ENCODE measurements at regions not wholly inside any gene's neighbourhood (a gene's known extent, or its start where the extent isn't known, plus 50 kb on each side); places are given as distances from the start of the nearest gene placed in this dataset.

DNA sequence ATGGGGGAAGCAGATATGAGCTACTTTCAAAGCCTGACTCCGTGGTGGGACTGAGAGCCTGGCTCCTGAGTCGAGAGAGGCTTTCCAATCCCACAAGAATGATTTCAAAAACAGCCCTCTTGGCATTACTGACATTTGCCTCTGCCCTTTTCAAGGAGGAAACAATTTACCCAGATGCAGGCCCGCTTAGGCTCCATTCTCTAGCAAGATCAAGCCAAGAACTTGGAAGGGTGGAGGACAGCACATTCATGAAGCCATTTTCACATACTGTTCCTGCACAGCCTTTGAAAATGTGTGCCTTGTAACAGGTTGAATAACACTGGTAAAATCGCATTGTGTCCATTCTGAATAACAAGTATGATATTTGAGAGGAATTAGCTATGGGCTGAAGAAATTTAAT is 58.2 kb upstream of the EED start:
- TF ChIP-seq, protein P1, sequence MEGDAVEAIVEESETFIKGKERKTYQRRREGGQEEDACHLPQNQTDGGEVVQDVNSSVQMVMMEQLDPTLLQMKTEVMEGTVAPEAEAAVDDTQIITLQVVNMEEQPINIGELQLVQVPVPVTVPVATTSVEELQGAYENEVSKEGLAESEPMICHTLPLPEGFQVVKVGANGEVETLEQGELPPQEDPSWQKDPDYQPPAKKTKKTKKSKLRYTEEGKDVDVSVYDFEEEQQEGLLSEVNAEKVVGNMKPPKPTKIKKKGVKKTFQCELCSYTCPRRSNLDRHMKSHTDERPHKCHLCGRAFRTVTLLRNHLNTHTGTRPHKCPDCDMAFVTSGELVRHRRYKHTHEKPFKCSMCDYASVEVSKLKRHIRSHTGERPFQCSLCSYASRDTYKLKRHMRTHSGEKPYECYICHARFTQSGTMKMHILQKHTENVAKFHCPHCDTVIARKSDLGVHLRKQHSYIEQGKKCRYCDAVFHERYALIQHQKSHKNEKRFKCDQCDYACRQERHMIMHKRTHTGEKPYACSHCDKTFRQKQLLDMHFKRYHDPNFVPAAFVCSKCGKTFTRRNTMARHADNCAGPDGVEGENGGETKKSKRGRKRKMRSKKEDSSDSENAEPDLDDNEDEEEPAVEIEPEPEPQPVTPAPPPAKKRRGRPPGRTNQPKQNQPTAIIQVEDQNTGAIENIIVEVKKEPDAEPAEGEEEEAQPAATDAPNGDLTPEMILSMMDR (IDR thresholded peaks at IDR 0.05; ENCODE audit: low read depth, low read length, missing input control), result no peak
- no peak for TF ChIP-seq SP1 (IDR thresholded peaks at IDR 0.05)
- TF ChIP-seq FOXA1 (IDR thresholded peaks at IDR 0.05), result no peak
- TF ChIP-seq YY1 (IDR thresholded peaks at IDR 0.05), result no peak
- TF ChIP-seq TAF1 (conservative IDR thresholded peaks at IDR 0.05), result no peak
- no peak for TF ChIP-seq RXRA (IDR thresholded peaks at IDR 0.05)
- no peak for TF ChIP-seq GABPA (IDR thresholded peaks at IDR 0.05 in 1 of 2, conservative IDR thresholded peaks at IDR 0.05 in 1 of 2)
